MM.1S (cell line): ENCODE measurements at regions not wholly inside any gene's neighbourhood (a gene's known extent, or its start where the extent isn't known, plus 50 kb on each side); places are given as distances from the start of the nearest gene placed in this dataset.

Experiments
- CTCF ChIP-seq: fragments of 300-600 bp; sonication (generic); IDR thresholded peaks from 2 replicates; pipeline ENCODE4 v1.5.1; 2016; ENCODE audit warnings: antibody characterized with exemption, low read length, mixed read lengths
- EZH2 ChIP-seq: fragments of 300-600 bp; sonication (generic); optimal IDR thresholded peaks from 2 replicates; pipeline ENCODE3; 2017; ENCODE audit warnings: low read depth, mild to moderate bottlenecking, antibody characterized with exemption, low read length, mixed read lengths

- no peak for TF ChIP-seq CTCF
- no peak for TF ChIP-seq EZH2
These were observed 279.2 kb downstream of the PDCD6IP start for GRCh38 chr3:34077417-34078195.
